ENCODE measurements at regions not wholly inside any gene's neighbourhood (a gene's known extent, or its start where the extent isn't known, plus 50 kb on each side); places are given as distances from the start of the nearest gene placed in this dataset.

DNA sequence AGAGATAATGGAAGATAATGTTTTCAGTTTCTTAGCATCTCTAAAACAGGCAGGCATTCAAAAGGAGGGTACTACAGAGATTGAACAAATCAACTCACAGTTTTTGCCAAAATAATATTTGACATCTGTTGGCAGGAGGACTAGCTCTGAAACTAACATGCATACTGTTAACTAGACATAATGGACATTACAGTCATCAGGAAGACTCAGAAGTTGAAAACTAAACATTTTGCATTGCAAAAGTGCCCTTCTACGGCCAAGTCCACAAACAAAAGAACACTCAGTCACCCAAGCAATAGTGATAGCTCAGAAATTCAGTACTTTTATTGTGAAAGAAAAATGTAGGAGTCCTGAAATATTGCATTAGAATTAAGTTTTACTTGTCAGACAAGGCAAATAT lies 399.0 kb downstream of the HGF start:
- intact Hi-C loops (cut with micrococcal nuclease): no loop called here

DNA sequence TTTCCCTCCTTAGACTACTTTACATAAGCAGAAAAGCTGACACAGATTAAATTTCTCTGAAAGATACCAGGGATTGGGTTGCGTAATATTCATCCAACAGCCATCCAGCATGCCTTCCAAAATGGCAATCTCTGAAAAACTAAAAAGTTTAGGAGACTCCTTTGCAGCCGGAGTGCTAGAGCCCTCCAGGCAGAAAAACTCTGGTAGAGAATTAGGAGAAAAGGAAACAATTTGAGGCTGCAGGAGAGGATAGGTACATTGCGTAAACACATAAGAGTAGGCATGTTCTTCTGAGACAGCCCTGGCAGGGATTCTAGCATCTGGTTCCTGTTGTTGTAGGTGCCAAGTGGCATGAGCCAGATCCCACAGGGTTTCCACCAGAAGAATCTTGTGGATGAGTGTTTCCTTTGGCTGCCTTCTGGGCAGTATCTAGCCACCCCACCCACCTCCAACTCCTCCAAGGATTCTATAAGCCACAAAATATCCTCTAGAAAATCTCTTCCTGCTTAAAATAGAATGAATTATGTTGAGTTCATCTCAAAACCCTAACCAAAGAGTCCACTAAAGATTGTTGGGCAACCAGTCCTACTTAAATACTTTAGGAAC lies 402.4 kb downstream of the HGF start:
- intact Hi-C loops (cut with micrococcal nuclease): no loop called here

DNA sequence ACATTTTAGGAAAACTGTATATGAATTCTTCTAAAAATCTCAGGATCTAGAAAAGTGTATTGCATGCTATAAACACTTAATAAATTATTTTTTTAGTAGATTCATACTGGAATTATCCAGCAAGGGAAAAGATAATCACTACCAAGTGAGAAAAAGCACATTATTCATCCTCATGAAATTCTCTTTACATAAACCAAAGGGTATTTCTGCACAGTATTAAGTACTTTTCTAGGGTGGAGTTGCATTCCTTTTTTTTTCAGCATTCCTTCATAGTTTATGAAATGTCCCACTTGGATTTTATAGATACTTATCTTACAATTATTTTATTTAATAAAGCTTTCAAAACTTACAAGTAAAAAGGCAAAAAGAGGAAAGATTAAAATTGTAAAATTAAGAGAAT lies 403.3 kb downstream of the HGF start:
- intact Hi-C loops (cut with micrococcal nuclease): no loop called here

DNA sequence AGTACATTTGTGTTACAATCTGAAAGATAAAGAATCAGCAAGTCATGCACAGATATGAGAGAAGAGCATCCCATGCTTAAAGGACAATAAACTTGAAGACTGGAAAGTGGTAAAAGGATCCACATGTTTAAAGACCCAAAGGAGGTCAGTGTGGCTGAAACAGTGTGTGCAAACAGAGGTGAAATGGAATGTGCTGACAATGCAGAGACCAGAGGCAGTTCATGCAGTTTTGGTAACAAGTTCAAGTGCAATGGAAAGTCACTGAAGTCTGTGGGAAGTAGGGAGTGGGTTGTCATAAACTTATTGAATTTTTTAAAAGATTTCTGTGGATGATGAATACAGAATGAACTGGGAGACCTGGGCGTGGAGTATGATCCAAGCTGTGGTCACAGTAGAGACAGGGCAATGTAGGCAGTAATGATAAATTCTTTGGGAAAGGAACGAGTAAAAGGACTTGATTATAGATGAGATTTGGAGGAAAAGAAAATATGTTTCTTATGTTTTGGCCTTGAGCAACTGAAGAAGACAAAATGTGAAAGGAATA lies 408.0 kb downstream of the HGF start:
- intact Hi-C loops (cut with micrococcal nuclease): no loop called here

DNA sequence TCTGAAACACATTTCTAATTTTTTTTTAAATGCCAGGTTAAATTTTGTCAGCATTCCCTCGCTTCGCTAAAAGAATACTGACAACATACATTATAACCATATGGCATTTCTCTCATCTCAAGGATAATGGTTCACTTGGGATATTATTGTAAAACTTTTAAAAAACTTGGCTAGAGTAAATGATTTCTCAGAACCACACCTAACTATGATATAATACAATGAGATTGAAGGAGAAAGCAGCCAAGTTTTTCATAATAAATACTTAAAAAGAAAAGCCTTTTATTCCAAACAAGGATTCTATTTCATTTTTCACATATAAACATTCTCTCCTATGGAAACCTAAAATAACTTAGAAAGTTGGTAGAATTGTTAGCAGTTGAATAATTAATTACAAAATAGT lies 413.9 kb downstream of the HGF start:
- intact Hi-C loops (cut with micrococcal nuclease): no loop called here

DNA sequence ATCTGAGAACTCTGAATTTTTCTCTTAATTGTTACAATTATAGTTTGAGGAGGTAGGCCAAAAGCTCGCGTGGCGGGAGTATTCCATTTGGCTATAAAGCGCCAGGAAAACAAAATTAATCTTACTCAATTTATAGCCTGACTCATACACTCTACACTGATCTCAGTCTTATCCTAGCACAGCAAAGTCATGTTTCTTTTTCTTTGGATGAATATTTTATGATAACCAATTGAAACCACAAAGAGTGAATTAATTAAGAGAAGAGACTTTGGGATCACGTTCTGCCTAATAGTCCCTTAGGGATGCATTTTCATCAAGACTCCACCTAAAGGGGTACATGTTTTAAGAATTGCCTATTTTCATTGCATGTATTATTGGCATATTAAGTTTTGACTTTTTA lies 420.8 kb downstream of the HGF start:
- intact Hi-C loops (cut with micrococcal nuclease): no loop called here

DNA sequence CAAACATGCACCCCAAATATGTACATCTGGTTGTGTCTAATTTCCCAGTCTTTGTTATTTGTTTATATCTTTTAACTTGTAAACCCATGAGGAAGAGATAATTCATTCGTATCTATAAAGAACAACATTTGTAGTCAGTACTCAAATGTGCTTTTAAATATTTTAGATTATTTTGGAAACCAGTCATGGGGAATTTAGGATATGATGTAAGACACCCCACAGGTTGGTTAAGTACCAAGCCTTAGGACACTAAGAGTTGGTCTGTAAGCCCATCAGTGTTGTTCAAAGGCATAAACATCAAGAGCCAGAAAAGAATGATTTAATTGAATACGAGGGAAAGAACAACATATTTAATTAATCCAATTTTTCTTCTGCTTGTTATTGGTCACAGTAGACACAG lies 421.1 kb upstream of the SEMA3C start:
- intact Hi-C loops (cut with micrococcal nuclease): no loop called here

DNA sequence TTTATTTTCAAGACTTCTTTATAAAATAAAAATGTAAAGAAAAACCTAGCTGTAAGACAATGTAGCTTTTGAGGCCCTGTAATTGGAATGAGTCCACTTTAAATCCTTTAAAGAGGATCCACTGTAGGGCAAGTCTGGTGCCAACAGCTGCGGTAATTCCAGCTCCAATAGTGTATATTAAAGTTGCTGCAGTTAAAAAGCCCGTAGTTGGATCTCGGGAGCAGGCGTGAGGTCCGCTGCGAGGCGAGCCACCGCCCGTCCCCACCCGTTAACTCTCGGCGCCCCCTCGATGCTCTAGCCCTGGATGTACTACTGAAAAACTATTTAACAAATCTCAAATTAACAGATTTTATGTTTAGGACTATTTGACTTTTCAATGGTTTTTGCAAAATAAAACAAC lies 414.7 kb upstream of the SEMA3C start:
- intact Hi-C loops (cut with micrococcal nuclease): no loop called here

DNA sequence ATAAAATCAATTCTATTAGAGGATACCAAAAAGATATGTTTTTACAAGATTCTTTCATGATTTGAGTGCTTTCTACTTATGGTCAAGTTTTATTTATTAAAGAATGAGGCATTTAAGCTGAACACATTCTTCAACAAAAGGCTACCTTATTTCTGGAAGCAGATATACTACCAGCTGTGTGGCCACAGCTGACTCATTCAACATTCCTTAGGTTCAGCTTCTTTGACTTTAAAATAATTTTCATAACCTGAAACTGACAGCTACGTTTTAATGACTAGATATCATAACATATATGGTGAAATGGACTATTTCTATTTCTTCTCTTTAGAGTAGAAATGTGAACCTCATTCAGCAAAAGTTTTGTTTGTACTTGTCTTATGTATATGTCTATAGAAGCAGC lies 414.2 kb upstream of the SEMA3C start:
- intact Hi-C loops (cut with micrococcal nuclease): no loop called here

DNA sequence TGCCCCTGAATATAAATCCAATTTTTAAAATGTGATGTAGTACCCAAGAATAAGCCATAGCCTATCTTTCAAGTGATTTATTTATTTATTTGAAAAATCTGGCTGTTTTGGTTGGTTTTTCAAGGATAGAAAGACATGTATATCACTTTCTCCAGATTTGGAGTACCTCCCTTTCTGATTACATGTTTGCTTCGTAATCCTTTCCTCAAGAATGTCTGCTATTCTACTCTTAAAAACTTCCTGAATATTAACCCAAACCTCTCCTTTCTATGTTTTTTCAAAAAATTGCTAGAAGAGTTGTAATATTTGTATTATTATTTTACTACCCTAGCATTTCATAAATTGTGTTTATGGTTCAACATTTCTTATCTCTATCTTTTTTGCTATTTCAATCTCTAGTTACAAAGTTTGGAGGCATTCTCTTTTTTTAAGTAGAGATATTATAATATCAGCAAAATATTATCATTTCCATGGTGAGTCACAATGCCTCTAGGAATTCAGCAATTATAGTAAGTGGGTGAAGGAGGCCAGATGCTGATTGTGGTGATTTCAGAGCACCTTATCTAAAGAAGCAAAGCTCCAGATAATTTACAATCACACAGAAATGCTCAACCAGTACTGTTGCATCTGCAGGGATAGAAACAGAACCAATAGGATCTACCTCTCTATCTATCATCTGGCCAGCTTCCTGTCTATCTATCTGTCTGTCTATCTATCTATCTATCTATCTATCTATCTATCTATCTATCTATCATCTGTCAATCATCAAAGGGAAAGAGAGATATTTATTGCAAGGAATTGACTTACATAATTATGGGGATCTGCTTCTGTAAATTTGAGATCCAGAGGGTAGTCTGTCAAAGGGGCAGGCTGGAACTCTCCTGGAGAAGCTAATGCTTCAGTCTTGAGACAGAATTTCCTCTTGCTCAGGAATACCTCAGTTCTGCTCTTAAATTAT lies 412.5 kb upstream of the SEMA3C start:
- intact Hi-C loops (cut with micrococcal nuclease): no loop called here

DNA sequence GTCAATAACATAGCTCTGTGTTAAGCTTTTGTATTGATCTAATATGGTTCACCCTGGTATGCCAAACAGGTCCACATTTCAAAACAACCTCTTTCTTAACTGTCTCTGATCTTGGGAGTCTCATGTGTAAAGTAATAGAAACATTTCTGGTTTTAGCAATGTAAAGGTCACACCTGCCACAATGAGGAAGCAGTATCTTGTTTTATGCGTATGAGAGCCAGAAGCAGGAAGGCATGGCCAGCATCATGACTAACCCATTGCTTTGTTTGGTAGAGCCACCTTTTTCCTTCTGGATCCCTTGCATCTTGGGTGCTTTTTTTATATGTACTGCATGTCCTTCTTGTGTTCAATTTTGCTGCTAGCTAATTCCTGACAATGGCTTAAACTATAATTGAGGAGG lies 411.3 kb upstream of the SEMA3C start:
- intact Hi-C loops (cut with micrococcal nuclease): no loop called here

DNA sequence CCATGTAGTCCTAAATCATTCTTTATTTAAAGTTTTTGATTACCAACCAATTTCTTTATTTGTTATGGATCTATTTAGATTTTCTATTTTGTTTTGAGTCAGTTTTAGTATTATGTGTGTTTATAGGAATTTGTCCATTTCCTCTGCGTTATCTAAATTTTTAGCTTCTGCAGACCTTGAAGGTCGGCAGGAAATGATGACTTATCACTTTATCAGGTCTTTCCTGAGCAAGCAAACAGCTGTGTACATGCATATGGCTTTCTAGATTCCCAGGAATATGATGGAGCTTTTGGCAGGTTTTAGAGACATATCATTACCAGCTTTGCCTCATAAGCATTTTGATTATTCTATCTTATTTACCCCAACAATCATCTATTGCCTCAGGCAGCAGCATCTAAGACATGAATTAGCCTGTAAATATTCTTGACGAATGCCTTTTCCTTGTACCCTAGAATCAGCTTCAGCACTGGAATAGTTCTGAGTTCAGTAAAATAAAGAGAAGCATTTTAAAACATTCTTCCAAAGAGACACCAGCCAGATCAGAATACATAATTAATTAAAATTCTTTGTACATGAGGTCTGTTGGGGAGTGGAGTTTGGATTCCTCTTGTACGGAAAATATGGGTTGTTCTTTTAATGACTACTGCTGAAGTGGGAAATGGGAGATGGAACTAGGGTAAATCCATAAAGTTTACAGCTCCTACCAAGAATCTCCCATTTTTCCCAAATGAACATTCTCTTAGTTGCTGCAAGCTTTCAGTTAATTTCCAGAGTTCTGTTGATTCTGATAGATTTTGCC lies 408.8 kb upstream of the SEMA3C start:
- intact Hi-C loops (cut with micrococcal nuclease): no loop called here

DNA sequence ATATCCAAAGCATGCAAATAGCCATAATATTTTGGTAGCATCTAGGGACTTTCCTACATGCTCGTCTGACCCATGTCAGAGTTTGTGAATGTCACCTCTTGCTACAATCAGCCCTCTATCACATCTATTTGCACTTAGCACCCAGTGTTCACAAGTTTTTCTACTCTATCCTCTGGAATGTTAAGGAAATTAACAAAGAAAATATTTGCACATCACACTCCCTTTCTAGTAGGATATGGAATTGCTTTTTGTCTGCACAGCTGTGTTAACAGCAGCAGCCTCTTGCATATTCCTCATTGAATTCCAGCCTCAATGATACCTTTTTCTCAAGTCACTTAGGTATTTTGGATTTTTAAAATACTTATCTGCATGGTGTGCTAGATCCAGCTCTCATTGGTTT lies 403.1 kb upstream of the SEMA3C start:
- intact Hi-C loops (cut with micrococcal nuclease): no loop called here

DNA sequence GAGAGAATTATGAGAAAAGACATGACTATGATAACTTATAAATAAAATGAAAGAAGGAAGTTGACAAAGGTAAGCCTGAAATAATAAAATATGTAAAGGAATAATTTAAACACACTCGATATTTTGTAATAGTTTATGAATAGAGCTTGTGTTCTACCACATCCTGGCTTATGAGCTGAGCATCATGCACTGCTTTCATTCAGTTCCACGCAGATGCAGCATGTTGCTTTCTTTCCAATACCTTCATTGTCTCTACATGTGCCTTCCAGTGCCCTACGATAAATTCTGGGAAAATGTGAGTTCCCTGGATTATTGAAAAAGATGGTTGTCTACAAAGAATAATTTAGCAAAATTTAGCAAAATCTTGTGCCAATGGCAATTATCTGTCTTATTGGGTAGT lies 398.9 kb upstream of the SEMA3C start:
- intact Hi-C loops (cut with micrococcal nuclease): no loop called here

DNA sequence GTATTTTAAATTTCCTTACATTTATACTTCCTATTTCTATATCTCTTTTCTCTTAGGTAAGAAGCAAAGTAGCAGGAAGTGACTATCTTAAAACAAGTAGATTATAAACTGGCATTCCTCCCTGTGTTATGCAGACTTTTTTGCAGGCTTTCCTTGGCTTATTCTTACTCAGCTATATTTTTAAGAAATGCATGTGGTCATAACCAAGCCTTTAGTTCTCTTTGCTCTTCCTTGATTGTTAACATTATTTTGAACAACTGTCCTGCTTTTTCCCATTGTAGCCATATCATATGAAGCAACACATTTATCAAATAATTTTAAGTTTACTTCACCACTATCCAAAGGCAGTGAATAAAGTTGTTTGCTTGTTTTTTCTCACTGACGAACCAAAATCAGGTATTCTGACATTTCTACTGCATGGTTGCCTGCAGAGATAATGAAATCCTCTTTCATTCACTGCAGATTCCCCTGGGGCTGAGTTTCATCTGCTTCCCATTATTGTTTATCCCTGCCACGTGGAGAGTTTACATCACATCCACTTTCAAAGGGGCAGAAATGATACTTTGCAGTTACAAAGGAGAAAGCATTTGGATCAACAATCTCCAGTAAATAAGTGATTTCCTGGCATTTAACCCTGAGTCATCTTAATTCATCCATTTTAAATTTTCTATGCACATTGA lies 389.9 kb upstream of the SEMA3C start:
- intact Hi-C loops (cut with micrococcal nuclease): no loop called here

DNA sequence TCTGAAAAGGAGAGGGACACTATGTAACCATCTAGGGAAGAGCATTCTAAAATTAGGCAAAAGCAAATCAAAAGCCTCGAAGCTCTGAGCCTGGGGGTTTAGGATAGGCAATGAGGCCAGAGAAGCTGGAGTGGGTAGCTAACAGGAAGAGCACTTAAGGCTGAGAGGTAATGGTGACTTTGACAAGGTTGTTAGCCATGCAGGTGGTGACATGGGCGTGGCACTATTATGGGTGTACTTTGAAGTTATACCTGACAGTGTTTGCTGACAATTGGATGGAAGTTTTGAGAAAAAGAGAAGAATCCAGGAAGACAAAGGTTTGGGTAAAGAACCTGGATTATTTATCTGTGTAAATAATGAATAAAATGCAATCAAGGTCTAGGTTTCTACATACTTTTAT lies 383.0 kb upstream of the SEMA3C start:
- intact Hi-C loops (cut with micrococcal nuclease): no loop called here

DNA sequence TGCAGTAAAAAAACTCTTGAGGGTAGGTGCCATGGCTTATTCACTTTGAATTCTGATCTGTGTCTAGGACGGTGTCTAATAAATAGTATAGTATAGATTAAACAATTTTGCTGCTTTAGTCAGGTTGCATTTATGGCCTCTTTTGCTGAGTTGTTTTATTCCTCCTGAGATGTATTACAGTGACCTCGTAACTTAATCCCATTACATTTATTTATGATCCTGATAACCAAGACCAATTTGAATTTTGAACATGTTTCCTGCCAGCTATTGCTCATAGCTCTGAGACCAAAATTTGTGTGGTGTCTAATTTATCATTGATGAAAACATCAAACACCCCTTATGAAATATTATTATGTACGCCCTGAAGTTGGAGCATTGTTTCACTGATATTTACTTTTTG lies 381.9 kb upstream of the SEMA3C start:
- intact Hi-C loops (cut with micrococcal nuclease): no loop called here

DNA sequence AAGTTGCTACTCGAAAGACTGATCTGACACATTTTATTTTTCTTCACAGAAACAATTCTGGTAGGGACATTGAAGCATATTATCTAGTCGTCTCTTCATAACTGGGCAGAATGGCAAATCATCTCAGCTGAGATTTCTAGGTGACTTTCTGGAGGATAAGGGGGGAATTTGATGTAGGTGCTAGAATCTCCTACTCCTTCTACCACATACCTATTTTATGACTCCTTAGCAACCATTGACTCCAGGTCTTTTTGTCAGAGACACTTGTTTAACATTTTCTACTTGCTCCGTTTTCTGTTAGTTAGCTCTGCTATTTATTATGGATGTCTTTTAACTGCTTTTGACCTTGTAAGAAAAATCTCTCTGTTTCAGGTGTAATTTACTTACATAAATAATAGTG lies 380.9 kb upstream of the SEMA3C start:
- intact Hi-C loops (cut with micrococcal nuclease): no loop called here

DNA sequence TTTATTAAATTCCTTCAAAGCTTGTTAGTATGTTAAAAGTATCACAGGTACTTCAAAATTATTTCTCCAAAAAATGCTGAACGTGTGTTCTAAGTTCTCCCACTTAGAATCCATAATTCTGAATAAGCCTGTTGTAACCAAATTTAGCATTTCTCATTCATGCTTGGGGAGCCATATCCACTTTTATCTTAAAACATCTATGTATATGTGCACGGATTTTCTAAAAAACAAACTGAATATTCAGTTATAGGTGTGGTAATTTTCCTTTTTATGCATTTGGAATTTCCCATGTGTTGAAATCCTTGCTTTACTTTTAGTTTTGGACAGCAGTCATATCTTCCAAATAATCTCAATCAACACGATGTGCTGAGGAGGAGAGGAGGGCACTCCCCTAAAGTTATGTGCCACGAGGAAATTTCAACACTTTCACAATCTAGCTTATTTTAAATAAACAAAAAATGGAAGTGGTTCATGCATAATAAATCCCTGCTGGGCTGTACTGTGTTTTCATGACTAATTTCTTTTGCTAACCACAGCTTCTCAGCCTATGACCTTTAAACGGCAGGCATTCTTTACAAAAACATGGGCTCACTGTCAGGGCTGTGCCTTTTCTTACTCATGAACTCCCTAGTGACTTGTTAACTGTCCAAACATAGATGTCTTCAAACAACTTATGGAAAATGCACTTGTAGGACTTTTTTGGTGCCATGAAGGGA lies 380.3 kb upstream of the SEMA3C start:
- intact Hi-C loops (cut with micrococcal nuclease): no loop called here

DNA sequence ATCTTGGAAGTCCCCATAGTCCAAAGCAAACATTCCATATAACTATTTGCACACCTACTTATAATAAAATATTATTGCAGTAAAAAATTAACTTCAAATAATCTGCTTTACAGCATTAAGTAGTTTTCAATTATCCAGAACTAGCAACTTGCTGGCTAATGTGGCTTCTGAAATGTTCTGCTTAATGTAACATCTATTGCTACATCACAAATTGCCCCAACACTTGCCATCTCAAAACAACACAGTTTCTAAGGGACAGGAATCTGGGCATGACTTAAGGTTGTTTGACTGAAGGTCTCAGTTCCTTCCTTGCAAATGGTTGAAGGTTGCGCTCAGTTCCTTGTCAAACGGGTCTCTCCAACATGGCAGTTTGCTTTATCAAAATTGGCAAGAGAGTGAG lies 378.5 kb upstream of the SEMA3C start:
- intact Hi-C loops (cut with micrococcal nuclease): no loop called here

DNA sequence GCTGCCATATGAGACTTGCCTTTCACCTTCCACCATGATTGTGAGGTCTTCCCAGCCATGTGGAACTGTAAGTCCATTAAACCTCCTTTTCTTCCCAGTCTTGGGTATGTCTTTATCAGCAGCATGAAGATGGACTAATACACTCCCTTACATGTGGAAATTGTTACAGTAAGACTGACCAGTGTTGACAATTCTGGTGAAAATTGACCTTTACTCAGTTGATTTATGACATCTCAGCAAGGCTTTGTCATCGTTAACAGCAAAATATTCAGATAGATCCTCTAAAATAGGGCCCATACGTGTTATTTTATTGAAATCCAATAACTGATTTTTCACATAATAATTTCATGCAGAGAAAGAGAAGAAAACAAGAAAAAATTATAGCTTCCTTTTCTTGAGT lies 377.9 kb upstream of the SEMA3C start:
- intact Hi-C loops (cut with micrococcal nuclease): no loop called here
